ENCODE measurements at regions not wholly inside any gene's neighbourhood (a gene's known extent, or its start where the extent isn't known, plus 50 kb on each side); places are given as distances from the start of the nearest gene placed in this dataset.

GRCh38 chr6:144853603-144854002, 568.5 kb downstream of the UTRN start:
- no peak for DNase-seq

GRCh38 chr6:144854654-144855053, 569.5 kb downstream of the UTRN start:
- DNase-seq, result no peak

- no peak for DNase-seq
These were observed 570.2 kb downstream of the UTRN start for GRCh38 chr6:144855375-144855774.

GRCh38 chr6:144855812-144856531, 570.8 kb downstream of the UTRN start:
- DNase-seq, result no peak

- DNase-seq, result no peak
These were observed 571.5 kb downstream of the UTRN start for GRCh38 chr6:144856622-144857021.

GRCh38 chr6:144857086-144857485, 572.0 kb downstream of the UTRN start:
- DNase-seq, result no peak

- DNase-seq, result no peak
These were observed 577.6 kb downstream of the UTRN start for GRCh38 chr6:144862769-144863168.

- no peak for DNase-seq
These were observed 582.6 kb downstream of the UTRN start for GRCh38 chr6:144867761-144868160.

- DNase-seq, result no peak
These were observed 585.6 kb downstream of the UTRN start for GRCh38 chr6:144870782-144871181.

GRCh38 chr6:144873623-144874378, 588.7 kb downstream of the UTRN start:
- DNase-seq, result no peak

GRCh38 chr6:144876689-144877088, 591.6 kb downstream of the UTRN start:
- no peak for DNase-seq

- DNase-seq, result no peak
These were observed 592.0 kb downstream of the UTRN start for GRCh38 chr6:144877118-144877517.

GRCh38 chr6:144878577-144878976, 593.4 kb downstream of the UTRN start:
- no peak for DNase-seq

- no peak for DNase-seq
These were observed 594.3 kb downstream of the UTRN start for GRCh38 chr6:144879436-144879835.

GRCh38 chr6:144882425-144882824, 597.3 kb downstream of the UTRN start:
- DNase-seq, result no peak

GRCh38 chr6:144883915-144884314, 598.8 kb downstream of the UTRN start:
- DNase-seq, result no peak

GRCh38 chr6:144885817-144886216, 600.7 kb downstream of the UTRN start:
- no peak for DNase-seq

- DNase-seq, result no peak
These were observed 601.5 kb downstream of the UTRN start for GRCh38 chr6:144886682-144887081.

GRCh38 chr6:144888621-144889020, 603.5 kb downstream of the UTRN start:
- no peak for DNase-seq

- DNase-seq, result no peak
These were observed 608.6 kb downstream of the UTRN start for GRCh38 chr6:144893680-144894151.

GRCh38 chr6:144894240-144894639, 609.1 kb downstream of the UTRN start:
- no peak for DNase-seq

- DNase-seq, result no peak
These were observed 610.5 kb downstream of the UTRN start for GRCh38 chr6:144895313-144896278.

GRCh38 chr6:144896289-144896688, 611.2 kb downstream of the UTRN start:
- DNase-seq, result no peak
